Upper lobe of left lung (tissue), 4 donors: ENCODE measurements at regions not wholly inside any gene's neighbourhood (a gene's known extent, or its start where the extent isn't known, plus 50 kb on each side); places are given as distances from the start of the nearest gene placed in this dataset.

Experiments
- CTCF ChIP-seq, 6 experiments: fragments of 450-650 bp in 4 of 6; fragments of 200-600 bp in 2 of 6; sonication (generic) in 2 of 6; IDR thresholded peaks; one replicate each; pipeline ENCODE4 v1.5.1; 2016 to 2019; ENCODE audit warnings: antibody characterized with exemption in 6 of 6
- EP300 ChIP-seq, 4 donors: sonication (generic); formaldehyde crosslinking; IDR thresholded peaks; one replicate each; pipeline ENCODE4 v1.5.1; 2017; ENCODE audit warnings: antibody characterized with exemption in 4 of 4, control low read depth in 2 of 4
- POLR2A ChIP-seq, 4 donors: fragments of 450-650 bp; IDR thresholded peaks; one replicate each; pipeline ENCODE4 v1.5.1; 2016 to 2017; ENCODE audit warnings: antibody characterized with exemption in 4 of 4, mild to moderate bottlenecking in 2 of 4

GRCh38 chrX:5708251-5708650, 520.4 kb downstream of the NLGN4X start:
- TF ChIP-seq CTCF (IDR thresholded peaks at IDR 0.05): no peak
- no peak for TF ChIP-seq POLR2A (IDR thresholded peaks at IDR 0.05)
- no peak for TF ChIP-seq EP300 (IDR thresholded peaks at IDR 0.05)
